SKM-1 treated with dmso at 0.1 percent for 144 hours (cell line): ENCODE measurements at regions not wholly inside any gene's neighbourhood (a gene's known extent, or its start where the extent isn't known, plus 50 kb on each side); places are given as distances from the start of the nearest gene placed in this dataset.

Experiments used
- DNase-seq: peaks from one replicate; lab custom pipeline; 2025; ENCODE audit not compliant: unreplicated experiment; lab: John Stamatoyannopoulos, UW

- no peak for DNase-seq
Measured at GRCh38 chr6:98587555-98587954, 246.8 kb upstream of the POU3F2 start.

- DNase-seq = no peak
Measured at GRCh38 chr6:98589536-98589935, 244.8 kb upstream of the POU3F2 start.

- no peak for DNase-seq
Measured at GRCh38 chr6:98590136-98590681, 244.2 kb upstream of the POU3F2 start.

GRCh38 chr6:98590997-98591396 is 243.4 kb upstream of the POU3F2 start:
- DNase-seq = no peak

GRCh38 chr6:98593676-98594075 is 240.7 kb upstream of the POU3F2 start:
- DNase-seq = no peak

GRCh38 chr6:98601716-98602115 is 232.7 kb upstream of the POU3F2 start:
- no peak for DNase-seq

GRCh38 chr6:98605705-98606104 is 228.7 kb upstream of the POU3F2 start:
- DNase-seq = no peak

- DNase-seq = no peak
Measured at GRCh38 chr6:98627129-98627775, 207.1 kb upstream of the POU3F2 start.

GRCh38 chr6:98633886-98634285 is 200.5 kb upstream of the POU3F2 start:
- no peak for DNase-seq

GRCh38 chr6:98634569-98634968 is 199.8 kb upstream of the POU3F2 start:
- DNase-seq = no peak

GRCh38 chr6:98635191-98635590 is 199.2 kb upstream of the POU3F2 start:
- DNase-seq = no peak

GRCh38 chr6:98636941-98637340 is 197.4 kb upstream of the POU3F2 start:
- DNase-seq = no peak

GRCh38 chr6:98639089-98639635 is 195.2 kb upstream of the POU3F2 start:
- DNase-seq = no peak

GRCh38 chr6:98640366-98640765 is 194.0 kb upstream of the POU3F2 start:
- DNase-seq = no peak

GRCh38 chr6:98641949-98642719 is 192.2 kb upstream of the POU3F2 start:
- no peak for DNase-seq

- no peak for DNase-seq
Measured at GRCh38 chr6:98644063-98644462, 190.3 kb upstream of the POU3F2 start.

GRCh38 chr6:98648211-98648914 is 186.0 kb upstream of the POU3F2 start:
- no peak for DNase-seq

GRCh38 chr6:98650941-98651340 is 183.4 kb upstream of the POU3F2 start:
- no peak for DNase-seq

- DNase-seq = no peak
Measured at GRCh38 chr6:98653179-98653578, 181.2 kb upstream of the POU3F2 start.

- peak; percentile 9 for DNase-seq
Measured at GRCh38 chr6:98657764-98658163, 176.6 kb upstream of the POU3F2 start.

GRCh38 chr6:98669371-98669770 is 165.0 kb upstream of the POU3F2 start:
- DNase-seq = no peak
